ENCODE measurements at regions not wholly inside any gene's neighbourhood (a gene's known extent, or its start where the extent isn't known, plus 50 kb on each side); places are given as distances from the start of the nearest gene placed in this dataset.
"Not testable (repeated sequence)": the region's sequence is repeated elsewhere in the genome, so short reads cannot be mapped to it uniquely, and the experiment has no call there.

DNA sequence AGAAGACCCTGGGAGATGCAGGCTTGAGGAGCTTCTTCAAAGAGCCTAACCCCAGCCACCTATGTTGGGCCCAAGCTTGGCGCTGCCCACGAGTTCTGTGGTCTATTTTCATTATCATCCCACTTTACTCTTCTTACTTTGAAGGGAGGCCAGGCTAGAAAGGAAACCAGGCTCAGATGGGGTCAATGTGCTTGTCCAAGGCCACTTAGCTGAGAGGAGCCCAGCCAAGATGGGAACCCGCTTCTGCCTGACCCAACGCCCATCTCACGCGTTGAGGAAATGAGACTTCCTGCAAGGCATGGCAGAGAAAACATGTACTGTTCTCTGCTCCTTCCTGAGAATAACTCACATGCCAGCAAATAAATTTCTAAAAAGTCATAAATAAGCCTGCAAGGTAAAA lies 486.3 kb upstream of the PROK2 start:
- Histone ChIP-seq H3K4me3 (no peak overlapping the region), H3K27ac (peak overlapping the region in 3 of 4 donors; percentile 2 to 30 (median 26)), H3K4me1 (peaks cover 0 to 61% (median 31%) of the 10 kb centered on the region in 3 donors), H3K27me3 (no peaks in the 10 kb centered on the region), H3K36me3 (no peaks in the 10 kb centered on the region), H3K9me3 (no peaks in the 10 kb centered on the region)
- 85 to 92% methylated on average over 2 to 6 of the region's 6 CpGs for WGBS, 2 donors (ENCODE audit: low coverage in 1 of 2)
- no peak for ATAC-seq
- no peak for TF ChIP-seq POLR2A (IDR thresholded peaks at IDR 0.05)
- no peak for TF ChIP-seq EP300 (IDR thresholded peaks at IDR 0.05)
- TF ChIP-seq, protein P1, sequence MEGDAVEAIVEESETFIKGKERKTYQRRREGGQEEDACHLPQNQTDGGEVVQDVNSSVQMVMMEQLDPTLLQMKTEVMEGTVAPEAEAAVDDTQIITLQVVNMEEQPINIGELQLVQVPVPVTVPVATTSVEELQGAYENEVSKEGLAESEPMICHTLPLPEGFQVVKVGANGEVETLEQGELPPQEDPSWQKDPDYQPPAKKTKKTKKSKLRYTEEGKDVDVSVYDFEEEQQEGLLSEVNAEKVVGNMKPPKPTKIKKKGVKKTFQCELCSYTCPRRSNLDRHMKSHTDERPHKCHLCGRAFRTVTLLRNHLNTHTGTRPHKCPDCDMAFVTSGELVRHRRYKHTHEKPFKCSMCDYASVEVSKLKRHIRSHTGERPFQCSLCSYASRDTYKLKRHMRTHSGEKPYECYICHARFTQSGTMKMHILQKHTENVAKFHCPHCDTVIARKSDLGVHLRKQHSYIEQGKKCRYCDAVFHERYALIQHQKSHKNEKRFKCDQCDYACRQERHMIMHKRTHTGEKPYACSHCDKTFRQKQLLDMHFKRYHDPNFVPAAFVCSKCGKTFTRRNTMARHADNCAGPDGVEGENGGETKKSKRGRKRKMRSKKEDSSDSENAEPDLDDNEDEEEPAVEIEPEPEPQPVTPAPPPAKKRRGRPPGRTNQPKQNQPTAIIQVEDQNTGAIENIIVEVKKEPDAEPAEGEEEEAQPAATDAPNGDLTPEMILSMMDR (IDR thresholded peaks at IDR 0.05): no peak
- no peak for TF ChIP-seq POLR2AphosphoS5 (IDR thresholded peaks at IDR 0.05)

DNA sequence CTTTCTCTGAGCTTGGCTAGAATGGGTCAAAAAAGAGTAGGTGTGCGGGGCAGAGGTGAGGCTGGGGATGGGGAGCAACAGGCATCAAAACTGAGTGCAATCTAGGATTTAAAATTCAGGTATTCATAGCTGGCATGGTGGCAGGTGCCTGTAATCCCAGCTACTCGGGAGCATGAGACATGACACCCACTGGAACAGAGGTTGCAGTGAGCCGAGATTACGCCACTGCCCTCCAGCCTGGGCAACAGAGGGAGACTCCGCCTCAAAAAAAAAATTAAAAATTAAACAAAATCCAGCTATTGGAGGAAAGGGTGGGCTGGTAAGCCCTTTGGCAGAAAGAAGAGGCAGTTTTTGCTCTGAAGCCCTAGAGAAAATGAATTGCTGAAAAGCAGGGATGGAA lies 485.8 kb upstream of the PROK2 start:
- H3K4me1 ChIP-seq: peaks cover 0 to 61% (median 31%) of the 10 kb centered on the region in 3 donors
- WGBS, 2 donors (ENCODE audit: low coverage in 1 of 2): 94 to 100% methylated on average over 1 to 5 of the region's 5 CpGs
- no peak for ATAC-seq
- H3K27me3 ChIP-seq: no peaks in the 10 kb centered on the region
- no peaks in the 10 kb centered on the region for H3K36me3 ChIP-seq
- no peak overlapping the region for H3K4me3 ChIP-seq
- H3K27ac ChIP-seq: peak overlapping the region in 3 of 4 donors; percentile 2 to 59 (median 30)
- TF ChIP-seq, protein P1 (IDR thresholded peaks at IDR 0.05): no peak
- TF ChIP-seq EP300 (IDR thresholded peaks at IDR 0.05) (no peak), POLR2AphosphoS5 (IDR thresholded peaks at IDR 0.05) (no peak), POLR2A (IDR thresholded peaks at IDR 0.05) (no peak)
- H3K9me3 ChIP-seq: no peaks in the 10 kb centered on the region

- peaks cover 0 to 56% (median 31%) of the 10 kb centered on the region in 3 donors for H3K4me1 ChIP-seq
- 20 to 26% methylated on average over 4 to 8 of the region's 9 CpGs for WGBS, 2 donors (ENCODE audit: low coverage in 1 of 2)
Observed at GRCh38 chr3:72270072-72270681, 485.2 kb upstream of the PROK2 start.

GRCh38 chr3:72269475-72269874 lies 484.5 kb upstream of the PROK2 start:
- peaks cover 0 to 49% (median 26%) of the 10 kb centered on the region in 3 donors for H3K4me1 ChIP-seq
- no peak for ATAC-seq
- no peaks in the 10 kb centered on the region for H3K9me3 ChIP-seq
- no peak for TF ChIP-seq POLR2AphosphoS5 (IDR thresholded peaks at IDR 0.05)
- no peak for TF ChIP-seq POLR2A (IDR thresholded peaks at IDR 0.05)
- TF ChIP-seq, protein P1 (IDR thresholded peaks at IDR 0.05): no peak
- no peak for TF ChIP-seq EP300 (IDR thresholded peaks at IDR 0.05)
- no peaks in the 10 kb centered on the region for H3K36me3 ChIP-seq
- H3K4me3 ChIP-seq: no peak overlapping the region
- 83 to 100% methylated on average over 1 to 2 of the region's 3 CpGs for WGBS, 2 donors (ENCODE audit: low coverage in 1 of 2)
- H3K27me3 ChIP-seq: no peaks in the 10 kb centered on the region
- H3K27ac ChIP-seq: peak overlapping the region in 2 of 4 donors; percentile 2 to 62

More at GRCh38 chr3:72270072-72270681, 485.2 kb upstream of the PROK2 start:
- Histone ChIP-seq H3K27ac (peak overlapping the region in 3 of 4 donors; percentile 2 to 62 (median 59)), H3K4me3 (no peak overlapping the region), H3K9me3 (no peaks in the 10 kb centered on the region), H3K27me3 (no peaks in the 10 kb centered on the region), H3K36me3 (no peaks in the 10 kb centered on the region)
- ATAC-seq: peak; percentile 95
- TF ChIP-seq POLR2AphosphoS5 (IDR thresholded peaks at IDR 0.05) (peak; percentile 99), POLR2A (IDR thresholded peaks at IDR 0.05) (no peak), EP300 (IDR thresholded peaks at IDR 0.05) (no peak)
- TF ChIP-seq, protein P1 (IDR thresholded peaks at IDR 0.05): peak in 1 of 4 experiments; percentile 2

- not testable (repeated sequence) for H3K27ac ChIP-seq, H3K36me3 ChIP-seq, H3K9me3 ChIP-seq, H3K4me3 ChIP-seq, H3K27me3 ChIP-seq, ATAC-seq
- WGBS, 2 donors (ENCODE audit: low coverage in 1 of 2): 98 to 100% methylated on average over 1 to 5 of the region's 7 CpGs
- H3K4me1 ChIP-seq: peaks cover 0 to 39% (median 12%) of the 10 kb centered on the region in 3 donors
Observed at GRCh38 chr3:72266921-72267524, 482.1 kb upstream of the PROK2 start.

Data from gastroesophageal sphincter (tissue), 4 donors.